GM18861 (cell line): ENCODE measurements at regions not wholly inside any gene's neighbourhood (a gene's known extent, or its start where the extent isn't known, plus 50 kb on each side); places are given as distances from the start of the nearest gene placed in this dataset.

Source experiments
- ATAC-seq: cut with Tn5 transposase; IDR thresholded peaks from one replicate; pipeline ENCODE4 v1.9.1; 2021; ENCODE audit not compliant: unreplicated experiment

GRCh38 chr14:98950353-98950895 lies 321.6 kb downstream of the BCL11B start:
- no peak for ATAC-seq

GRCh38 chr14:98951031-98951430 lies 321.0 kb downstream of the BCL11B start:
- no peak for ATAC-seq

- no peak for ATAC-seq
Observed at GRCh38 chr14:98951521-98952152, 320.4 kb downstream of the BCL11B start.

- ATAC-seq = no peak
Observed at GRCh38 chr14:98952593-98953350, 319.2 kb downstream of the BCL11B start.

- no peak for ATAC-seq
Observed at GRCh38 chr14:98953551-98954348, 318.2 kb downstream of the BCL11B start.

- ATAC-seq = no peak
Observed at GRCh38 chr14:98954349-98955000, 317.5 kb downstream of the BCL11B start.

- ATAC-seq = no peak
Observed at GRCh38 chr14:98955036-98955740, 316.8 kb downstream of the BCL11B start.

- ATAC-seq = no peak
Observed at GRCh38 chr14:98955741-98956070, 316.3 kb downstream of the BCL11B start.

- ATAC-seq = no peak
Observed at GRCh38 chr14:98956181-98956580, 315.8 kb downstream of the BCL11B start.

- no peak for ATAC-seq
Observed at GRCh38 chr14:98956661-98957060, 315.3 kb downstream of the BCL11B start.

GRCh38 chr14:98957211-98958047 lies 314.6 kb downstream of the BCL11B start:
- no peak for ATAC-seq

GRCh38 chr14:98958048-98958631 lies 313.9 kb downstream of the BCL11B start:
- no peak for ATAC-seq

GRCh38 chr14:98958632-98959031 lies 313.4 kb downstream of the BCL11B start:
- ATAC-seq = no peak

- ATAC-seq = no peak
Observed at GRCh38 chr14:98959410-98959809, 312.6 kb downstream of the BCL11B start.

GRCh38 chr14:98959958-98960616 lies 311.9 kb downstream of the BCL11B start:
- no peak for ATAC-seq

- ATAC-seq = no peak
Observed at GRCh38 chr14:98960617-98961013, 311.4 kb downstream of the BCL11B start.

GRCh38 chr14:98961191-98961590 lies 310.8 kb downstream of the BCL11B start:
- no peak for ATAC-seq

GRCh38 chr14:98962118-98962517 lies 309.9 kb downstream of the BCL11B start:
- no peak for ATAC-seq

- no peak for ATAC-seq
Observed at GRCh38 chr14:98963610-98964009, 308.4 kb downstream of the BCL11B start.
